Erythroblast (primary cell): ENCODE measurements at regions not wholly inside any gene's neighbourhood (a gene's known extent, or its start where the extent isn't known, plus 50 kb on each side); places are given as distances from the start of the nearest gene placed in this dataset.

Experiments
- GATA1 ChIP-seq: IDR thresholded peaks from 2 replicates; pipeline ENCODE4 v1.6.1; 2011; ENCODE audit warnings: low read depth, mild to moderate bottlenecking, control low read depth, low read length, moderate library complexity
- POLR2A ChIP-seq: IDR thresholded peaks from 2 replicates; pipeline ENCODE4 v1.6.1; 2011; ENCODE audit warnings: mild to moderate bottlenecking, low read length

GRCh38 chr13:111981446-111982165 lies 85.3 kb upstream of the SOX1 start:
- TF ChIP-seq POLR2A (no peak), GATA1 (no peak)
